ENCODE measurements at regions not wholly inside any gene's neighbourhood (a gene's known extent, or its start where the extent isn't known, plus 50 kb on each side); places are given as distances from the start of the nearest gene placed in this dataset.

DNA sequence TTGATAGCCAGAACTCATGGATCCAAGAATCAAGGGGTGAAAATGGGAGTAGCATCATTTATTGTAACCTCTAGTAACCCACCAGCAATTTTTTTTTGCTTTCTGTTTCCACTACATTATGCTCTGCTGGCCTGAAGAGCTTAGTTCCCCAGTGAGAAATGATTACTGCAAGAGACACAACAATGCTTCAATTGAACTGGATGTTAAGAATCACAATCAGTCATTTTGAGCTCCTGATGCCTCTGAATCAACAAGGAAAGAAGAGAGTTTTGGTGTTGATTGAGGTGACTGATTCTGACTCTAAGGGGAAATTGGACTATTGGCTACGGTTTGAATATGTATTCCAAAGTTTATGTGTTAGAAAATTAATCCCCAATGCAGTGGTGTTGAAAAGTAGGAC is 1084.4 kb downstream of the SLITRK1 start:
- TF ChIP-seq, protein P1, sequence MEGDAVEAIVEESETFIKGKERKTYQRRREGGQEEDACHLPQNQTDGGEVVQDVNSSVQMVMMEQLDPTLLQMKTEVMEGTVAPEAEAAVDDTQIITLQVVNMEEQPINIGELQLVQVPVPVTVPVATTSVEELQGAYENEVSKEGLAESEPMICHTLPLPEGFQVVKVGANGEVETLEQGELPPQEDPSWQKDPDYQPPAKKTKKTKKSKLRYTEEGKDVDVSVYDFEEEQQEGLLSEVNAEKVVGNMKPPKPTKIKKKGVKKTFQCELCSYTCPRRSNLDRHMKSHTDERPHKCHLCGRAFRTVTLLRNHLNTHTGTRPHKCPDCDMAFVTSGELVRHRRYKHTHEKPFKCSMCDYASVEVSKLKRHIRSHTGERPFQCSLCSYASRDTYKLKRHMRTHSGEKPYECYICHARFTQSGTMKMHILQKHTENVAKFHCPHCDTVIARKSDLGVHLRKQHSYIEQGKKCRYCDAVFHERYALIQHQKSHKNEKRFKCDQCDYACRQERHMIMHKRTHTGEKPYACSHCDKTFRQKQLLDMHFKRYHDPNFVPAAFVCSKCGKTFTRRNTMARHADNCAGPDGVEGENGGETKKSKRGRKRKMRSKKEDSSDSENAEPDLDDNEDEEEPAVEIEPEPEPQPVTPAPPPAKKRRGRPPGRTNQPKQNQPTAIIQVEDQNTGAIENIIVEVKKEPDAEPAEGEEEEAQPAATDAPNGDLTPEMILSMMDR (conservative IDR thresholded peaks at IDR 0.05; ENCODE audit: low read depth in 2 of 2), result no peak
- TF ChIP-seq POLR2AphosphoS5 (IDR thresholded peaks at IDR 0.05; ENCODE audit: low read depth) (no peak), EZH2 (IDR thresholded peaks at IDR 0.05; ENCODE audit: low read depth, unreplicated experiment) (no peak), ZNF331 (CRISPR knock-in tag; IDR thresholded peaks at IDR 0.05; ENCODE audit: low read depth) (no peak), CREB1 (CRISPR knock-in tag; IDR thresholded peaks at IDR 0.05; ENCODE audit: low read depth) (no peak), EZH2phosphoT487 (IDR thresholded peaks at IDR 0.05; ENCODE audit: unreplicated experiment) (no peak), ZNF114 (CRISPR knock-in tag; IDR thresholded peaks at IDR 0.05) (no peak), JUNB (IDR thresholded peaks at IDR 0.05; ENCODE audit: unreplicated experiment) (no peak), STAT1 (IDR thresholded peaks at IDR 0.05; ENCODE audit: unreplicated experiment) (no peak)
- TF ChIP-seq, protein P2, sequence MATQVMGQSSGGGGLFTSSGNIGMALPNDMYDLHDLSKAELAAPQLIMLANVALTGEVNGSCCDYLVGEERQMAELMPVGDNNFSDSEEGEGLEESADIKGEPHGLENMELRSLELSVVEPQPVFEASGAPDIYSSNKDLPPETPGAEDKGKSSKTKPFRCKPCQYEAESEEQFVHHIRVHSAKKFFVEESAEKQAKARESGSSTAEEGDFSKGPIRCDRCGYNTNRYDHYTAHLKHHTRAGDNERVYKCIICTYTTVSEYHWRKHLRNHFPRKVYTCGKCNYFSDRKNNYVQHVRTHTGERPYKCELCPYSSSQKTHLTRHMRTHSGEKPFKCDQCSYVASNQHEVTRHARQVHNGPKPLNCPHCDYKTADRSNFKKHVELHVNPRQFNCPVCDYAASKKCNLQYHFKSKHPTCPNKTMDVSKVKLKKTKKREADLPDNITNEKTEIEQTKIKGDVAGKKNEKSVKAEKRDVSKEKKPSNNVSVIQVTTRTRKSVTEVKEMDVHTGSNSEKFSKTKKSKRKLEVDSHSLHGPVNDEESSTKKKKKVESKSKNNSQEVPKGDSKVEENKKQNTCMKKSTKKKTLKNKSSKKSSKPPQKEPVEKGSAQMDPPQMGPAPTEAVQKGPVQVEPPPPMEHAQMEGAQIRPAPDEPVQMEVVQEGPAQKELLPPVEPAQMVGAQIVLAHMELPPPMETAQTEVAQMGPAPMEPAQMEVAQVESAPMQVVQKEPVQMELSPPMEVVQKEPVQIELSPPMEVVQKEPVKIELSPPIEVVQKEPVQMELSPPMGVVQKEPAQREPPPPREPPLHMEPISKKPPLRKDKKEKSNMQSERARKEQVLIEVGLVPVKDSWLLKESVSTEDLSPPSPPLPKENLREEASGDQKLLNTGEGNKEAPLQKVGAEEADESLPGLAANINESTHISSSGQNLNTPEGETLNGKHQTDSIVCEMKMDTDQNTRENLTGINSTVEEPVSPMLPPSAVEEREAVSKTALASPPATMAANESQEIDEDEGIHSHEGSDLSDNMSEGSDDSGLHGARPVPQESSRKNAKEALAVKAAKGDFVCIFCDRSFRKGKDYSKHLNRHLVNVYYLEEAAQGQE (IDR thresholded peaks at IDR 0.05; ENCODE audit: unreplicated experiment), result no peak
- TF ChIP-seq, protein P3, sequence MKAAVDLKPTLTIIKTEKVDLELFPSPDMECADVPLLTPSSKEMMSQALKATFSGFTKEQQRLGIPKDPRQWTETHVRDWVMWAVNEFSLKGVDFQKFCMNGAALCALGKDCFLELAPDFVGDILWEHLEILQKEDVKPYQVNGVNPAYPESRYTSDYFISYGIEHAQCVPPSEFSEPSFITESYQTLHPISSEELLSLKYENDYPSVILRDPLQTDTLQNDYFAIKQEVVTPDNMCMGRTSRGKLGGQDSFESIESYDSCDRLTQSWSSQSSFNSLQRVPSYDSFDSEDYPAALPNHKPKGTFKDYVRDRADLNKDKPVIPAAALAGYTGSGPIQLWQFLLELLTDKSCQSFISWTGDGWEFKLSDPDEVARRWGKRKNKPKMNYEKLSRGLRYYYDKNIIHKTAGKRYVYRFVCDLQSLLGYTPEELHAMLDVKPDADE (IDR thresholded peaks at IDR 0.05), result no peak
- TF ChIP-seq, protein P4, sequence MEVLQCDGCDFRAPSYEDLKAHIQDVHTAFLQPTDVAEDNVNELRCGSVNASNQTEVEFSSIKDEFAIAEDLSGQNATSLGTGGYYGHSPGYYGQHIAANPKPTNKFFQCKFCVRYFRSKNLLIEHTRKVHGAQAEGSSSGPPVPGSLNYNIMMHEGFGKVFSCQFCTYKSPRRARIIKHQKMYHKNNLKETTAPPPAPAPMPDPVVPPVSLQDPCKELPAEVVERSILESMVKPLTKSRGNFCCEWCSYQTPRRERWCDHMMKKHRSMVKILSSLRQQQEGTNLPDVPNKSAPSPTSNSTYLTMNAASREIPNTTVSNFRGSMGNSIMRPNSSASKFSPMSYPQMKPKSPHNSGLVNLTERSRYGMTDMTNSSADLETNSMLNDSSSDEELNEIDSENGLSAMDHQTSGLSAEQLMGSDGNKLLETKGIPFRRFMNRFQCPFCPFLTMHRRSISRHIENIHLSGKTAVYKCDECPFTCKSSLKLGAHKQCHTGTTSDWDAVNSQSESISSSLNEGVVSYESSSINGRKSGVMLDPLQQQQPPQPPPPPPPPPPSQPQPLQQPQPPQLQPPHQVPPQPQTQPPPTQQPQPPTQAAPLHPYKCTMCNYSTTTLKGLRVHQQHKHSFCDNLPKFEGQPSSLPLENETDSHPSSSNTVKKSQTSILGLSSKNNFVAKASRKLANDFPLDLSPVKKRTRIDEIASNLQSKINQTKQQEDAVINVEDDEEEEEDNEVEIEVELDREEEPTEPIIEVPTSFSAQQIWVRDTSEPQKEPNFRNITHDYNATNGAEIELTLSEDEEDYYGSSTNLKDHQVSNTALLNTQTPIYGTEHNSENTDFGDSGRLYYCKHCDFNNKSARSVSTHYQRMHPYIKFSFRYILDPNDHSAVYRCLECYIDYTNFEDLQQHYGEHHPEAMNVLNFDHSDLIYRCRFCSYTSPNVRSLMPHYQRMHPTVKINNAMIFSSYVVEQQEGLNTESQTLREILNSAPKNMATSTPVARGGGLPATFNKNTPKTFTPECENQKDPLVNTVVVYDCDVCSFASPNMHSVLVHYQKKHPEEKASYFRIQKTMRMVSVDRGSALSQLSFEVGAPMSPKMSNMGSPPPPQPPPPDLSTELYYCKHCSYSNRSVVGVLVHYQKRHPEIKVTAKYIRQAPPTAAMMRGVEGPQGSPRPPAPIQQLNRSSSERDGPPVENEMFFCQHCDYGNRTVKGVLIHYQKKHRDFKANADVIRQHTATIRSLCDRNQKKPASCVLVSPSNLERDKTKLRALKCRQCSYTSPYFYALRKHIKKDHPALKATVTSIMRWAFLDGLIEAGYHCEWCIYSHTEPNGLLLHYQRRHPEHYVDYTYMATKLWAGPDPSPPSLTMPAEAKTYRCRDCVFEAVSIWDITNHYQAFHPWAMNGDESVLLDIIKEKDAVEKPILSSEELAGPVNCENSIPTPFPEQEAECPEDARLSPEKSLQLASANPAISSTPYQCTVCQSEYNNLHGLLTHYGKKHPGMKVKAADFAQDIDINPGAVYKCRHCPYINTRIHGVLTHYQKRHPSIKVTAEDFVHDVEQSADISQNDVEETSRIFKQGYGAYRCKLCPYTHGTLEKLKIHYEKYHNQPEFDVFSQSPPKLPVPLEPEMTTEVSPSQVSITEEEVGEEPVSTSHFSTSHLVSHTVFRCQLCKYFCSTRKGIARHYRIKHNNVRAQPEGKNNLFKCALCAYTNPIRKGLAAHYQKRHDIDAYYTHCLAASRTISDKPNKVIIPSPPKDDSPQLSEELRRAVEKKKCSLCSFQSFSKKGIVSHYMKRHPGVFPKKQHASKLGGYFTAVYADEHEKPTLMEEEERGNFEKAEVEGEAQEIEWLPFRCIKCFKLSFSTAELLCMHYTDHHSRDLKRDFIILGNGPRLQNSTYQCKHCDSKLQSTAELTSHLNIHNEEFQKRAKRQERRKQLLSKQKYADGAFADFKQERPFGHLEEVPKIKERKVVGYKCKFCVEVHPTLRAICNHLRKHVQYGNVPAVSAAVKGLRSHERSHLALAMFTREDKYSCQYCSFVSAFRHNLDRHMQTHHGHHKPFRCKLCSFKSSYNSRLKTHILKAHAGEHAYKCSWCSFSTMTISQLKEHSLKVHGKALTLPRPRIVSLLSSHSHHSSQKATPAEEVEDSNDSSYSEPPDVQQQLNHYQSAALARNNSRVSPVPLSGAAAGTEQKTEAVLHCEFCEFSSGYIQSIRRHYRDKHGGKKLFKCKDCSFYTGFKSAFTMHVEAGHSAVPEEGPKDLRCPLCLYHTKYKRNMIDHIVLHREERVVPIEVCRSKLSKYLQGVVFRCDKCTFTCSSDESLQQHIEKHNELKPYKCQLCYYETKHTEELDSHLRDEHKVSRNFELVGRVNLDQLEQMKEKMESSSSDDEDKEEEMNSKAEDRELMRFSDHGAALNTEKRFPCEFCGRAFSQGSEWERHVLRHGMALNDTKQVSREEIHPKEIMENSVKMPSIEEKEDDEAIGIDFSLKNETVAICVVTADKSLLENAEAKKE (CRISPR knock-in tag; IDR thresholded peaks at IDR 0.05), result no peak
